Mesenchymal stem cell (in vitro differentiated cells and primary cell): ENCODE measurements at regions not wholly inside any gene's neighbourhood (a gene's known extent, or its start where the extent isn't known, plus 50 kb on each side); places are given as distances from the start of the nearest gene placed in this dataset. TPM values are rescaled to one million over a fixed set of nuclear protein-coding genes. Genes with fewer than 3 reads are reported as not detected.

ENCODE experiments used
- small RNA-seq: library from polyadenylated mRNA; stranded (forward); fragments of <200 nt; extraction: miRNeasy Mini kit (QIAGEN cat#:217004); gene quantifications from one replicate; pipeline ENCODE3, GENCODE V24; 2013; ENCODE audit warnings: low read depth

Small RNA genes in the stretch of these regions (small RNA-seq; reads per million reads assigned to genes)
- gene MTND4LP2 = not detected
